ENCODE measurements at regions not wholly inside any gene's neighbourhood (a gene's known extent, or its start where the extent isn't known, plus 50 kb on each side); places are given as distances from the start of the nearest gene placed in this dataset.

DNA sequence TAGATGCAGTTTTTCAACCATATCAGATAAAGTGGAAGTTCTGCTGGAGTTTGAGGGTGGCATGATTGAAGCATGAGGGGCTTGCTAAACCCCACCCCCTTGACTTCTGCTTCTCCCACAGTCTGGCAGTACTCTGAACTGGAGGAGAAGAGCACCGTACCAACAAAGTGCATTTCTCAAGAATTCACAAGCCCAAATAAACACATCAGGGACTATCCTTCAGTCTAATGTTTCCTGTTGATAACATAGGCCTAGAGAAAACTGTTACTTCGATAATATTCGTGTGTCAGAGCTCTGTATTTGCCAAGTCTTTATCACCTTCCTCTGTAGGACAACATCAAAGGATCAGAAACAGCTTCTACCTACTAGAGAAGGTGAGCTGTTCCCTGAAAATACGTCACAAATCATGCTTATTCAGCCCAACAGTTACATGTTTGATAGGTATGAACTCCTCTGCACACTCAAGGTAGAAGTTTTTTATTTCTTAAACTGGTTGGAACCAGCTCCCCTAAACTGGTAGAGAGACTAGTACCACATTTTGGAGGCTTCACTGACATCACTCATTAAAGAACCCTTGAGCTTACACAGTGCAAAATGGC, 117.8 kb upstream of the PRNP start:
- CTCF ChIA-PET: interaction anchor here (0.5 to 2.4 kb wide), 6 partner anchors 11 to 226 kb away, joined by 3 to 9 read pairs (median 4); no protein-coding TSS in a partner anchor

DNA sequence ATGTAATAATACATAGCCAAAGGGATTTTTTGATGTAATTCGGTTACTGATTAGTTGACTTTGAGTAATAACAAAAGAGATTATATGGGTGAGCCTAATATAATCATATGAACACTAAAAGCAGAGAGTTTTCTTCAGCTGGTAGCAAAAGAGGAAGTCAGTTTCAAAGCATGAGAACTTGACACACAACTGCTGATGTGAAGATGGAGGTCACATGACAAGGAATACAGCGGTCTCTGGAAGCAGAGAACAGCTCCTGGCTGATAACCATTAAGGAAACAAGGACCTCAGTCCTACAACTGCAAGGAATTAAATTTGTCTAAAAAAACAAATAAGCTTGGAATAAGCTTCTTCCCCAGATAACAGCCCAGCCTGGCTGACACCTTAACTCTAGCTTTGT, 119.1 kb upstream of the PRNP start:
- H3K4me1 ChIP-seq: peaks cover 22% of the 10 kb centered on the region
- H3K4me3 ChIP-seq: no peak overlapping the region
- ATAC-seq (no peak), FAIRE-seq (peak; percentile 39), DNase-seq (ENCODE audit: low read depth in 1 of 2, low spot score in 1 of 2) (no peak)
- H3K9me3 ChIP-seq: peaks cover 18% of the 10 kb centered on the region; the same call in 2 of the 3 replicates
- WGBS (ENCODE audit: missing lambda C conversion rate): 70% methylated on average over 2 of the region's 2 CpGs
- no peak overlapping the region for H3K4me2 ChIP-seq
- ChIA-PET POLR2A (no interaction called here), CTCF (interaction anchor here (1.0 to 2.4 kb wide), 4 partner anchors 11 to 153 kb away, joined by 3 to 9 read pairs (median 6); no protein-coding TSS in a partner anchor)
- no peak overlapping the region for H3K27ac ChIP-seq
- TF ChIP-seq BHLHE40 (IDR thresholded peaks at IDR 0.05; ENCODE audit: low read depth, low read length) (no peak), CEBPB (IDR thresholded peaks at IDR 0.05) (no peak), RCOR1 (IDR thresholded peaks at IDR 0.05; ENCODE audit: low read depth, low read length) (no peak), ZNF302 (CRISPR knock-in tag; IDR thresholded peaks at IDR 0.05) (no peak), ZC3H11A (IDR thresholded peaks at IDR 0.05) (no peak), HDAC2 (IDR thresholded peaks at IDR 0.05) (no peak), TP53 (CRISPR knock-in tag; IDR thresholded peaks at IDR 0.05) (no peak), HOXB13 (CRISPR knock-in tag; IDR thresholded peaks at IDR 0.05; ENCODE audit: low read depth) (no peak), TFCP2L1 (CRISPR knock-in tag; IDR thresholded peaks at IDR 0.05) (no peak), RARB (CRISPR knock-in tag; IDR thresholded peaks at IDR 0.05) (no peak), CHD2 (IDR thresholded peaks at IDR 0.05; ENCODE audit: low read length, partially characterized antibody) (no peak)
- TF ChIP-seq, protein P1, sequence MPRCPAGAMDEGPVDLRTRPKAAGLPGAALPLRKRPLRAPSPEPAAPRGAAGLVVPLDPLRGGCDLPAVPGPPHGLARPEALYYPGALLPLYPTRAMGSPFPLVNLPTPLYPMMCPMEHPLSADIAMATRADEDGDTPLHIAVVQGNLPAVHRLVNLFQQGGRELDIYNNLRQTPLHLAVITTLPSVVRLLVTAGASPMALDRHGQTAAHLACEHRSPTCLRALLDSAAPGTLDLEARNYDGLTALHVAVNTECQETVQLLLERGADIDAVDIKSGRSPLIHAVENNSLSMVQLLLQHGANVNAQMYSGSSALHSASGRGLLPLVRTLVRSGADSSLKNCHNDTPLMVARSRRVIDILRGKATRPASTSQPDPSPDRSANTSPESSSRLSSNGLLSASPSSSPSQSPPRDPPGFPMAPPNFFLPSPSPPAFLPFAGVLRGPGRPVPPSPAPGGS (IDR thresholded peaks at IDR 0.05): no peak
- TF ChIP-seq, protein P2, sequence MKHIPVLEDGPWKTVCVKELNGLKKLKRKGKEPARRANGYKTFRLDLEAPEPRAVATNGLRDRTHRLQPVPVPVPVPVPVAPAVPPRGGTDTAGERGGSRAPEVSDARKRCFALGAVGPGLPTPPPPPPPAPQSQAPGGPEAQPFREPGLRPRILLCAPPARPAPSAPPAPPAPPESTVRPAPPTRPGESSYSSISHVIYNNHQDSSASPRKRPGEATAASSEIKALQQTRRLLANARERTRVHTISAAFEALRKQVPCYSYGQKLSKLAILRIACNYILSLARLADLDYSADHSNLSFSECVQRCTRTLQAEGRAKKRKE (CRISPR knock-in tag; IDR thresholded peaks at IDR 0.05; ENCODE audit: low read depth): no peak
- TF ChIP-seq, protein P3, sequence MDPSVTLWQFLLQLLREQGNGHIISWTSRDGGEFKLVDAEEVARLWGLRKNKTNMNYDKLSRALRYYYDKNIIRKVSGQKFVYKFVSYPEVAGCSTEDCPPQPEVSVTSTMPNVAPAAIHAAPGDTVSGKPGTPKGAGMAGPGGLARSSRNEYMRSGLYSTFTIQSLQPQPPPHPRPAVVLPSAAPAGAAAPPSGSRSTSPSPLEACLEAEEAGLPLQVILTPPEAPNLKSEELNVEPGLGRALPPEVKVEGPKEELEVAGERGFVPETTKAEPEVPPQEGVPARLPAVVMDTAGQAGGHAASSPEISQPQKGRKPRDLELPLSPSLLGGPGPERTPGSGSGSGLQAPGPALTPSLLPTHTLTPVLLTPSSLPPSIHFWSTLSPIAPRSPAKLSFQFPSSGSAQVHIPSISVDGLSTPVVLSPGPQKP (IDR thresholded peaks at IDR 0.05; ENCODE audit: low read depth, low read length): no peak

More for the DNA sequence above, 117.8 kb upstream of the PRNP start:
- TF ChIP-seq FOSB (CRISPR knock-in tag; IDR thresholded peaks at IDR 0.05): no peak
- TF ChIP-seq CHD2 (IDR thresholded peaks at IDR 0.05; ENCODE audit: low read length, partially characterized antibody): no peak
- TF ChIP-seq RNF2 (IDR thresholded peaks at IDR 0.05; ENCODE audit: borderline replicate concordance, low read depth): no peak
- TF ChIP-seq FOSL2 (IDR thresholded peaks at IDR 0.05): no peak
- TF ChIP-seq FOSL2 (CRISPR knock-in tag; IDR thresholded peaks at IDR 0.05): no peak
- ATAC-seq (no peak), DNase-seq (ENCODE audit: low read depth in 1 of 2, low spot score in 1 of 2) (no peak), FAIRE-seq (peak; percentile 97)
- 67% methylated on average over 4 of the region's 4 CpGs for WGBS (ENCODE audit: missing lambda C conversion rate)
- POLR2A ChIA-PET: no interaction called here
- H3K4me1 ChIP-seq: peaks cover 35% of the 10 kb centered on the region
- H3K27ac ChIP-seq: peak overlapping the region in 1 of 2 experiments; percentile 91; a peak in 2 of 6 replicates
- H3K9me3 ChIP-seq: peaks cover 18% of the 10 kb centered on the region; the same call in 2 of the 3 replicates
- no peak overlapping the region for H3K4me3 ChIP-seq
- H3K4me2 ChIP-seq: no peak overlapping the region

DNA sequence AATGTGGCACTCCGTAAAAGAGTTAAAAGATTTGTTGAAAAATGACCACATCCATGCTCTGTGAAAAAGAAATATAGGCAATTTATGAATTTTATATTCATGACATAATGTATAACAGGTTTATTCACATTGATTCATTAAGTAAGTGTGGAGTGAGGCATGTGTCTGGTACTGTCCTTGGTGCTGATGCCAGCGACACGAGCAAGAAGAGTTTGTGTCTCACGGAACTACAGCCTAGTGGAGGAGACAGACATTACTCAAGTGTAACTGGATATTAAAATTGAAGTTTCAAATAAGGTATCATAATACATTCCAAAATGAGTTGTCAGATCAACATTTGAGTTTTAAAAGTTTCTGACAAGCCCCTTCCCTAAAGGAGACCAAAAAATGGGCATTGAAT, 122.7 kb upstream of the PRNP start:
- CTCF ChIA-PET: interaction anchor here (0.7 to 2.0 kb wide), 3 partner anchors 11 to 29 kb away, joined by 3 to 6 read pairs (median 3); no protein-coding TSS in a partner anchor
- TF ChIP-seq HOXB13 (CRISPR knock-in tag; IDR thresholded peaks at IDR 0.05; ENCODE audit: low read depth): peak; percentile 64; the same call in 1 of the 2 replicates
- TF ChIP-seq CHD4 (IDR thresholded peaks at IDR 0.05; ENCODE audit: borderline replicate concordance): no peak
- TF ChIP-seq, protein P4, sequence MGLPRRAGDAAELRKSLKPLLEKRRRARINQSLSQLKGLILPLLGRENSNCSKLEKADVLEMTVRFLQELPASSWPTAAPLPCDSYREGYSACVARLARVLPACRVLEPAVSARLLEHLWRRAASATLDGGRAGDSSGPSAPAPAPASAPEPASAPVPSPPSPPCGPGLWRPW (IDR thresholded peaks at IDR 0.05): no peak
- TF ChIP-seq NR3C1 (IDR thresholded peaks at IDR 0.05): no peak
- no peak for TF ChIP-seq JUNB (IDR thresholded peaks at IDR 0.05)
- TF ChIP-seq KDM5A (IDR thresholded peaks at IDR 0.05): no peak
- TF ChIP-seq, protein P2 (CRISPR knock-in tag; IDR thresholded peaks at IDR 0.05; ENCODE audit: low read depth): no peak
- no peak for TF ChIP-seq MAFK (IDR thresholded peaks at IDR 0.05; ENCODE audit: partially characterized antibody)
- TF ChIP-seq, protein P3 (IDR thresholded peaks at IDR 0.05; ENCODE audit: low read depth, low read length): no peak
- peak; percentile 72; the same call in 1 of the 2 replicates for TF ChIP-seq EHMT2 (IDR thresholded peaks at IDR 0.05; ENCODE audit: low read depth)
- no peak for TF ChIP-seq TP53 (CRISPR knock-in tag; IDR thresholded peaks at IDR 0.05)
- no peak for TF ChIP-seq SREBF2 (IDR thresholded peaks at IDR 0.05)
- TF ChIP-seq PHF8 (IDR thresholded peaks at IDR 0.05; ENCODE audit: borderline replicate concordance, low read depth): no peak
- TF ChIP-seq ZNF302 (CRISPR knock-in tag; IDR thresholded peaks at IDR 0.05): no peak

More for the DNA sequence above, 122.7 kb upstream of the PRNP start:
- peak; percentile 74 to 75; a peak in 5 of 6 replicates for ATAC-seq
- peaks cover 18% of the 10 kb centered on the region; the same call in 2 of the 3 replicates for H3K9me3 ChIP-seq
- DNase-seq (ENCODE audit: low read depth in 1 of 2, low spot score in 1 of 2): peak in 1 of 2 experiments; percentile 69
- no peak overlapping the region for H3K27ac ChIP-seq
- H3K4me2 ChIP-seq: no peak overlapping the region
- no peak overlapping the region for H3K4me3 ChIP-seq
- peak; percentile 46 for FAIRE-seq
- 37% methylated on average over 4 of the region's 4 CpGs for WGBS (ENCODE audit: missing lambda C conversion rate)
- no peaks in the 10 kb centered on the region for H3K4me1 ChIP-seq
- POLR2A ChIA-PET: no interaction called here

Data from A549 (cell line).